Fibroblast of mammary gland (primary cell): ENCODE measurements at regions not wholly inside any gene's neighbourhood (a gene's known extent, or its start where the extent isn't known, plus 50 kb on each side); places are given as distances from the start of the nearest gene placed in this dataset.

ENCODE experiments used
- DNase-seq: peaks from one replicate; pipeline ENCODE4 v3.0.0-alpha.2; 2010; ENCODE audit warnings: low read depth
- H3K4me3 ChIP-seq: 2 replicates; pipeline ENCODE4 v1.5.1; 2011; ENCODE audit warnings: low read depth, mild to moderate bottlenecking, low read length, moderate library complexity; ENCODE audit not compliant: control insufficient read depth
- CTCF ChIP-seq: conservative IDR thresholded peaks from 2 replicates; pipeline ENCODE4 v1.5.1; 2011; ENCODE audit warnings: low read depth, low read length, inconsistent platforms; ENCODE audit not compliant: control insufficient read depth, insufficient read depth

- TF ChIP-seq CTCF, result no peak
- DNase-seq, result no peak
- H3K4me3 ChIP-seq, result no peak overlapping the region
These were observed 50.1 kb upstream of the BCL6 start for GRCh38 chr3:187795207-187795960.

GRCh38 chr3:187798126-187798525, 52.9 kb upstream of the BCL6 start:
- no peak overlapping the region for H3K4me3 ChIP-seq
- TF ChIP-seq CTCF, result no peak
- no peak for DNase-seq

- no peak for TF ChIP-seq CTCF
- H3K4me3 ChIP-seq, result no peak overlapping the region
- no peak for DNase-seq
These were observed 53.6 kb upstream of the BCL6 start for GRCh38 chr3:187798531-187799530.

- DNase-seq, result no peak
- H3K4me3 ChIP-seq, result no peak overlapping the region
- no peak for TF ChIP-seq CTCF
These were observed 54.8 kb upstream of the BCL6 start for GRCh38 chr3:187799942-187800641.

GRCh38 chr3:187801152-187801551, 55.9 kb upstream of the BCL6 start:
- no peak for TF ChIP-seq CTCF
- no peak for DNase-seq
- H3K4me3 ChIP-seq, result no peak overlapping the region

GRCh38 chr3:187802203-187802927, 57.1 kb upstream of the BCL6 start:
- TF ChIP-seq CTCF, result no peak
- H3K4me3 ChIP-seq, result no peak overlapping the region

More at GRCh38 chr3:187802203-187802927, 57.1 kb upstream of the BCL6 start:
- no peak for DNase-seq
